AG08396 (cell line): ENCODE measurements at regions not wholly inside any gene's neighbourhood (a gene's known extent, or its start where the extent isn't known, plus 50 kb on each side); places are given as distances from the start of the nearest gene placed in this dataset.

Experiments
- DNase-seq: peaks from one replicate; pipeline ENCODE4 v3.0.0; 2012; ENCODE audit warnings: low spot score, mixed read lengths

GRCh38 chr5:120738568-120738967, 274.5 kb downstream of the PRR16 start:
- DNase-seq = no peak

DNA sequence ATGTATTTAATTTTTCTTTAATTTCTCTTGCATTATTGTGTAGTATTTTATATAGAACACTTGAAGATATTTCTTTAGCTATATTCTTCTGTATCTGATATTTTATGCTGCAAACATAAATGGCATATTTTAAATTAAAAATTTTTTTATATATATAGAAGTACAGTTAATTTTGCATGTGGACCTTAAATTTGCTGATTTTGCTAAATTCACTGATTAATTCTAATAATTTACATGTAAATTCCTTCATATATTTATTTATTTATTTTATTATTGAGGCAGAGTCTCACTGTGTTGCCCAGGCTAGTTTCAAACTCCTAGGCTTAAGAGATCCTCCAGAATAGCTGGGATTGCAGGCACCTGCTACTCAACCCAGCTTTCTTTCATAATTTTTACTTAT, 276.9 kb downstream of the PRR16 start:
- no peak for DNase-seq

- no peak for DNase-seq
These were observed 284.4 kb downstream of the PRR16 start for GRCh38 chr5:120748474-120748873.

- DNase-seq = no peak
These were observed 285.6 kb downstream of the PRR16 start for GRCh38 chr5:120749737-120750136.

DNA sequence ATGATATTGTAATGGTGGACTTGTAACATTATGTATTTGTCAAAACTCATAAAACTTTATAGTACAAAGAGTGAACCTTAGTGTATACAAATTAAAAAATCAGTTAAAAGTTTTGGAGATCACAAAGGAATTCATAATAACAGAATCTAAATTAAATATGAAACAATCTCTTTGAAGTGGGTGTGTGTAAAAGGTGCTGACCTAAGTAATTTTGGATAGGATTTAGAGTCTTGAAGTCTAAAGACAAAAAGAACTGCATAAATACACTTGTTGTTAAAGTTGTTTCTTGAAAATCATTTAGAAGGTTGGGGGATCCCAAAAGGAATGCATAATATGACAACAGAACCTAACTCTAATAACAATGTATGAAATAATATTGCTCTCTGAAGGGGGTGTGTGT, 295.5 kb downstream of the PRR16 start:
- no peak for DNase-seq

DNA sequence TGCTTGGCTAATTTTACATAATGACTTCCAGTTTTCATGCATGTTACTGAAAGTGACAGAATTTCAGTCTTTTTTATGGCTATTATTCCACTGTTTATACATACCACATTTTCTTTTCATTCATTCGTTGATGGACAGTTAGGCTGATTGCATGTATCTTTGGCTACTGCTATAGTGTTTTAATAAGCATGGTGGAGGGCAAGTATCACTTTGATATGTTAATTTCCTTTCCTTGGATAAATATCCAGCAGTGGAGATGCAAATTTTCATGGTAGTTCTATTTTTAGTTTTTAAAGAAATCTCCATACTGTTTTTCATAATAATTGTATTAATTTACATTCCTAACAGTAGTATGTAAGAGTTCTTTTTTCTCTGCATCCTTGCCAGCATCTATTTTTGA, 297.9 kb downstream of the PRR16 start:
- no peak for DNase-seq

GRCh38 chr5:120765189-120765588, 301.1 kb downstream of the PRR16 start:
- no peak for DNase-seq

DNA sequence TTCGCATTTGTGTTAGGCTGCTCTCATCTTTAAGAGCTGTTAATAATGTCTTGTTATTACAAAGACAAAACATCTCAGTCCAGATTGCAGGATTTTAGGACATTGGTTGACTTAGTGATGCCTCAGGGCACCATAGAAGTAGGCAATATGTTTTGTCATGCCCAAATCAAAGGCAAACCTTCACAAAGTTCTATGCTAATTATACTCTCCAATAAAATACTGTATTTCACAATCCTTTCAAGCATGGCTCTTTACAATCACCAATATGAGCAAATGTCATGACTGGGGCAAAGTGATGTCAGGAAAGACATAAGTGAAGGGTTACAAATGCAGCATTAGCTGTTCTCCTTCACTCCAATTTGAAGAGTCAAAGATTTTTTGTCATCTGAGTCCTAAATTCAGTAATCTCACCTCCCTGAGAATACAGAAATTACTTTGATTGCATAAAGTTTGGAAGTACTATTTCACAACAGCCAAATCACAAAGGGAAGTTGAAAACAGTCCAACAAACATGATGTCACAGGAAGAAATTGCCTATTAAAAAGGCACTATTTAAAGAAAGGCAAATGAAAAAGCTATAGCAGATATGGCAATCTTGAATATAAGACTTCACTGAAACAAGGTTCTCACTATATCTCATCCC, 303.2 kb downstream of the PRR16 start:
- DNase-seq = no peak

DNA sequence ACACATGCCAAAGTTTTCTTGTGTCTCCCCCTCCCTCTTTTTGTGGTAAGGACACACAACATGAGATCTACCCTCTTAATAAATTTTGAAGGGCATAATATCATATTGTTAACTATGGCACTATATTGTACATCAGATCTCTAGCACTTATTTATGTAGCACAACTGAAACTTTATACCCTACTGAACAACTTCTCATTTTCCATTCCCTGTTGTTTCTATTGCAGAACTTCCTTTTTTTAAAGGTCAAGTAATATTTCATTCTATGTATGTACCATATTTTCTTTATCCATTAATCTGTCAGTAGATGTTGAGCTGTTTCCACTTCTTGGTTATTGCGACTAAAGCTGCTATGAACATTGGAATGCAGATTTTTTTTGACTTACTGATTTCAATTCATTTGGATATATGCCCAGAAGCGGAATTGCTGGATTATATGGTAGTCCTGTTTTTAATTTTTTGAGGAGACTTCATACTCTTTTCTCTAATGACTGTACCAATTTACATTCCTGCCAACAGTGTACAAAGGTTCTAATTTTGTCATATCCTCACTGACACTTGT, 305.3 kb downstream of the PRR16 start:
- no peak for DNase-seq

- no peak for DNase-seq
These were observed 307.1 kb downstream of the PRR16 start for GRCh38 chr5:120771202-120771601.

DNA sequence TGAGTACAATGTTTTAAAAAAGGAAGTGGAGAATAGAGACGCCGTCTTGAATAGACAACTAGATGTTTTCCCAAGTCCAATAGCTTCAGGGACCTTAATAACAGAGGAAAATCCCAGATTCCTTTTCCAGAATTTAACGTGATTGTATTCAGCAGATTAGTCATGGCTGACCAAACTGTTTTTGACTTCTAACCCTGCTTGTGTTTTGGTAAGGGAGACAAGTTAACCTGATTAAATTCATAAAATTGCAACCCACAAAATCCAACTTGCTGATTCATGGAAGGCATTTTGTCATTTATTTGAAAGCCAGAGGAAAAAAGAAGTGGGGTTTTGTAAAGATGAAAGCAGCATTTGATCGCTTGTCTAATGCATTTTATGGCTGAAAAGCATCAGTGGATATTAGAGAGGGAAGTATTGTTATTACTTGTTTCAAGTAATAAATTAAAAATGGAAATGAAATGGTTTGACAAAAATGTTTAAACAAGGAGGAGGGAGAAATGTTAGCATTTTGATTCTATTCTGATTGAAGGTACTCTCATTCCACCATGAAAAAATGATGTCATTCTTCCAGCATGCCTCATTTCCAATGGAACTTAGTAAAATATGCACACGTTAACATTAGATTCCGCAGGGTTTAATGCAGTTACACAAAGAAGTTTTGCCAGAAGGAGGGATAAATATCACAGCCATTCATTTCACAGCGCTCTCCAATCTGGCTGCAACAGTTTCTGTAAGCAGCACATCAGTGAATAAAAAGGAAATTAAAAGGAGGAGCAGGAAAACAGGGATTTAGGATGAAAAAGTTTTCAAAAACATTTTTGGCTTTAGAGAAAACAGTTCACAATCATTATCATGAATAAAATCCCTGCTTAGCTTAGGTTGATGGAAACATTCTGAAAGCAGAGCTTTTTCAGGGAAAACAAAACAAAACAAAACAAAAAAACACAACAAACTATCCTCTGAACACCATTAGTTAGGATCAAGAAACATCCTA, 314.7 kb downstream of the PRR16 start:
- DNase-seq = peak; percentile 19

- peak; percentile 23 for DNase-seq
These were observed 315.6 kb downstream of the PRR16 start for GRCh38 chr5:120779674-120780073.

DNA sequence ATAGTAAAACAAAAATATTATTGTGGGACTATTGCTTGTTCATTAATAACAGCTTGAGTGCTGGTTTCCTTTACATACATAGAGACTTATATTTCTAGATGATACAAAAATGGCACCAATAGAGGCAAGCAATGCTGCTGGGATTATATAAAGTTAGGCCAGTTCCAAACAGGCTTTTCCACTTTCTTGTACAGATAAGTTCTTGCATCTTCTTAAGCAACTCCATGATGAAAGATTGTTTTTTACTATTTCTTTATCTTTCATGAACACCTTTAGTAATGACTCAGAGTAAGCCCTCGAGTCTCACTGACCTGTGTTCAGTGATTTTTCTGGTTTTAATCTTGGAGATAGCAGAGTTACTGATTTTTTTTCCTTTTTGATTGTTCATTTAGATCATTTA, 324.4 kb downstream of the PRR16 start:
- DNase-seq = no peak

DNA sequence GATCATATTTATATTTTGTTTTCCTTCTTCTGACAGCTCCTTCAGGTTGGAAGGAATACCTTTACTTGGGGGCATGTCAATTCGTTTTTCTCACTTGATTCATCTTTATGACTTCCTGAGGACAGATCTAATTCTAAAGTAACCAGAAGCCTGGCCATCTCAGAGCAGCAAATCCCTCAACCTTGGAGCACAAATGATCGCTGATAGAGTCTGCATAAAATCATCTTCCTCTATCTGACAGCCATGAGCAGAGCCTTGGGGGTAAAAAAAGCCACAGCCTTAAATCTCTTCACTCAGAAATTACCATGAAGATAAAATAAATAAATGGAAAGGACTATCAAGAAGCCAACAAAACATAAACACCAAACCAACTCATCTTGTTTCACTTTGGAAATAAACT, 325.8 kb downstream of the PRR16 start:
- DNase-seq = no peak

- no peak for DNase-seq
These were observed 326.2 kb downstream of the PRR16 start for GRCh38 chr5:120790339-120790738.

- DNase-seq = no peak
These were observed 328.4 kb downstream of the PRR16 start for GRCh38 chr5:120792477-120792876.

GRCh38 chr5:120794121-120794520, 330.0 kb downstream of the PRR16 start:
- DNase-seq = no peak

- DNase-seq = no peak
These were observed 339.2 kb downstream of the PRR16 start for GRCh38 chr5:120803282-120803681.

DNA sequence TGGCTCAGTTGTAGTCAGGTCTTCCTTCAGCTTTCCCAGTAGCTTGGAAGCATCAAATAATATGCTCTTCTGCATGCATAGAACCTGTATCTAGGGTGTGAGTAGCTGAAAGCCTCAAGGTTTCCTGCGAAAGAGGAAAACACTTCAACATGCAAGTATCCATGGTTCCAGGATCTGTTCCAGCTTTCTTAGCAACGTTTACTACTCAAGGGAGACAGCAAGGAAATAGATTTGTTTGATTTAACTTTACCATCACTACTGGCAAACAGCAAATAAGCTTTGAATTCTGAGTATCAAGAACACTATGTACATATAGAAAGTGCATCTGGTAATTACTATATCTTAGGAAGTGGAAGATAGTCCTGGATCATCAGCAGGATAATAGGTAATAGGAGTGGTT, 341.0 kb downstream of the PRR16 start:
- DNase-seq = no peak

DNA sequence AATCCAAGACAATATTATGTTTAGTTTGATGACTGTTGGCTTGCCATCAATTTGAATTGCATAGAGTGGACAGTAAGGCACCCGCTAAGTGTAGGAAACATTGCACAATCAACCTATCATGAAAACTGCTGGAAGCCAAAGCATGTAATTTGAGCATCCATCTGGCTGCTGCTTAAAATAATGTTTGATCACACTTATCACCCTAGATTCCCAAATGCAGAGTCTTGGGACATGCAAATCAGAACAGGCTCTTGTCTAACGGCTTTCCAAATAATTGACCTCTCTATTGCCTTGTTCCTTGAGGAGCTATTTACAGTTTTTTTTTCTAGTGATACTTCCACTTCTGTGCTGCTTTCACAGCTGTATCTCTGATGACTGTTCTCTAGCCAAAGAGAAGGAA, 342.1 kb downstream of the PRR16 start:
- DNase-seq = no peak

GRCh38 chr5:120808135-120808534, 344.0 kb downstream of the PRR16 start:
- no peak for DNase-seq

DNA sequence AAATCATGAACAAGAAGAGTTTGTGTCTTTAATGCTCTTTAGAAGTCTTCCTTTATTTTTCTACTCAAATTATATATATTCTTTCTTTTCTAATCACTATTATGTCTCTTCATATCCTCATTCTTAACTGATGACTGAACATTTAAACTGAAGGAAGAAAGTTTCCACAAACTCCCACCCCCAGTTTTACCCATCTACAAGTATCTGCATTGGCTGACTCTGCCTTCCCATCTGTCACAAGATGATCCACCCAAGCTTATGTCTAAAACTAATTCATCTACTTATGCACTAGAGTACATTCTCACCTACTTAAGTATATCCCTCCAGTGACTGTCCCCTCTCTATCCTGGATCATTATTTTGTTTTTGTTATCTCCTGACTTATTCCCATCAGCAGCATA, 344.5 kb downstream of the PRR16 start:
- no peak for DNase-seq

DNA sequence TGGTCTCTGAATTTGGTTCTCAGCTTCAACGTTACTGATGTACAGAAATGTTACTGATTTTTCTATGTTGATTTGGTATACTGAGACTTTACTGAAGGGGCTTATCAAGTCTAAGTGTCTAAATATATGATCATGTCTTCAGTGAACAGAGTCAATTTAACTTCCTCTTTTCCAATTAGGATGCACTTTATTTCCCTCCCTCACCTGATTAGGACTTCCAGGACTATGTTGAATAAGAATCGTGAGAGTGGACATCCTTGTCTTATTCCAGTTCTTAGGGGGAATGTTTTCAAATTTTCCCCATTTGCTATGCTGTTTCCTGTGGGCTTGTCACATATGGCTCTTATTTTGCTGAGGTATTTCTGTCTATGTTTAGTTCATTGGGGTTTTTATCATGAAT, 349.5 kb downstream of the PRR16 start:
- no peak for DNase-seq
